ENCODE measurements at regions not wholly inside any gene's neighbourhood (a gene's known extent, or its start where the extent isn't known, plus 50 kb on each side); places are given as distances from the start of the nearest gene placed in this dataset.

- no peak overlapping the region for H2BK20ac ChIP-seq (ENCODE audit: low read length)
- no peak overlapping the region for H3K18ac ChIP-seq (ENCODE audit: extremely low read depth, low read length)
- CTCF ChIA-PET (ENCODE audit: partially characterized antibody): interaction anchor here (1.1 to 1.3 kb wide), 2 partner anchors 25 to 82 kb away, joined by 3 read pairs; no protein-coding TSS in a partner anchor
- POLR2A ChIA-PET (ENCODE audit: partially characterized antibody): no interaction called here
- no peak overlapping the region for H3K14ac ChIP-seq (ENCODE audit: insufficient read length)
- no peaks in the 10 kb centered on the region for H3K27me3 ChIP-seq (replicated peaks in 1 of 4; ENCODE audit: control insufficient read depth in 3 of 4, extremely low read depth in 1 of 4, insufficient read depth in 3 of 4, low read length in 3 of 4)
- no peak overlapping the region for H2BK12ac ChIP-seq (ENCODE audit: low read depth, low read length)
- H2AK5ac ChIP-seq (ENCODE audit: low read depth, low read length): no peak overlapping the region
- H3K4me2 ChIP-seq (ENCODE audit: insufficient read depth in 1 of 2, low read depth in 2 of 2, low read length in 2 of 2): no peak overlapping the region
- H4K91ac ChIP-seq (replicated peaks; ENCODE audit: insufficient read length, low read length): no peak overlapping the region
- no peaks in the 10 kb centered on the region for H3K36me3 ChIP-seq (ENCODE audit: control insufficient read depth in 2 of 4, insufficient read depth in 4 of 4, low read length in 3 of 4)
- H3K79me1 ChIP-seq (ENCODE audit: low read depth, low read length): no peaks in the 10 kb centered on the region
- H2AFZ ChIP-seq (ENCODE audit: low read length): no peak overlapping the region
- no peaks in the 10 kb centered on the region for H3K79me2 ChIP-seq (ENCODE audit: control insufficient read depth in 1 of 2, insufficient read depth in 2 of 2, low read length in 2 of 2)
- H3K9ac ChIP-seq (replicated peaks in 1 of 4; ENCODE audit: extremely low read depth in 1 of 4, low read depth in 3 of 4, low read length in 3 of 4): peak overlapping the region in 1 of 4 experiments; percentile 8; a peak in 1 of 7 replicates
- FAIRE-seq (no peak), DNase-seq (ENCODE audit: low read depth in 1 of 2, low spot score in 2 of 2) (no peak)
- no peak overlapping the region for H2BK15ac ChIP-seq (ENCODE audit: low read length)
- H4K20me1 ChIP-seq (replicated peaks in 1 of 2; ENCODE audit: control insufficient read depth in 1 of 2, insufficient read depth in 2 of 2, low read length in 2 of 2): no peaks in the 10 kb centered on the region
- H3K56ac ChIP-seq (replicated peaks; ENCODE audit: insufficient read length, low read depth, low read length): no peak overlapping the region
- H3K4me3 ChIP-seq (ENCODE audit: extremely low read depth in 1 of 4, insufficient read depth in 2 of 4, low read depth in 3 of 4, low read length in 4 of 4): no peak overlapping the region
- H2BK5ac ChIP-seq (ENCODE audit: low read depth, low read length): no peak overlapping the region
- H3K4me1 ChIP-seq (replicated peaks in 1 of 4; ENCODE audit: control insufficient read depth in 3 of 4, insufficient read depth in 4 of 4, low read length in 3 of 4): no peaks in the 10 kb centered on the region
- H3K23me2 ChIP-seq (ENCODE audit: low read depth, low read length): no peaks in the 10 kb centered on the region
- no peak overlapping the region for H3K23ac ChIP-seq (ENCODE audit: insufficient read length)
- no peak overlapping the region for H4K5ac ChIP-seq (ENCODE audit: insufficient read length, low read depth, low read length)
- H3K4ac ChIP-seq (replicated peaks; ENCODE audit: insufficient read length, low read depth, low read length): no peak overlapping the region
- no peak overlapping the region for H2BK120ac ChIP-seq (replicated peaks; ENCODE audit: low read depth, low read length)
- no peak overlapping the region for H4K8ac ChIP-seq (ENCODE audit: extremely low read depth, insufficient read depth, low read length)
- TF ChIP-seq SIN3A (conservative IDR thresholded peaks at IDR 0.05 in 1 of 2, IDR thresholded peaks at IDR 0.05 in 1 of 2; ENCODE audit: low read depth in 1 of 2, low read length in 2 of 2): no peak
- no peak for TF ChIP-seq CHD2 (IDR thresholded peaks at IDR 0.05; ENCODE audit: low read length)
- no peak for TF ChIP-seq NRF1 (IDR thresholded peaks at IDR 0.05; ENCODE audit: low read depth, low read length)
- TF ChIP-seq SIRT6 (IDR thresholded peaks at IDR 0.05; ENCODE audit: low read length): no peak
- no peak for TF ChIP-seq CREB1 (IDR thresholded peaks at IDR 0.05)
- no peaks in the 10 kb centered on the region for H3K9me3 ChIP-seq (ENCODE audit: insufficient read depth in 2 of 2, low read depth in 1 of 2, low read length in 1 of 2)
- H3K27ac ChIP-seq (ENCODE audit: low read depth, low read length): no peak overlapping the region
Measured at GRCh38 chr2:187942876-187943275, 348.8 kb upstream of the GULP1 start.

Data from H1 (cell line).